Fibroblast of lung (primary cell): ENCODE measurements at regions not wholly inside any gene's neighbourhood (a gene's known extent, or its start where the extent isn't known, plus 50 kb on each side); places are given as distances from the start of the nearest gene placed in this dataset.
A peak's percentile ranks its signal among the peaks of the same experiment; 100 is the strongest.

Source experiments
- CTCF ChIP-seq, 2 donors: IDR thresholded peaks in 1 of 2; conservative IDR thresholded peaks in 1 of 2; 1 replicate in 1 of 2; 2 replicates in 1 of 2; pipeline ENCODE4 v1.5.1; 2011 to 2012; ENCODE audit warnings: low read length in 2 of 2, control low read depth in 1 of 2, inconsistent platforms in 1 of 2, low read depth in 1 of 2, mild to moderate bottlenecking in 1 of 2
- EZH2 ChIP-seq: IDR thresholded peaks from 2 replicates; pipeline ENCODE4 v1.5.1; 2012; ENCODE audit warnings: low read length, control low read depth, mild to moderate bottlenecking; ENCODE audit errors: missing control alignments

DNA sequence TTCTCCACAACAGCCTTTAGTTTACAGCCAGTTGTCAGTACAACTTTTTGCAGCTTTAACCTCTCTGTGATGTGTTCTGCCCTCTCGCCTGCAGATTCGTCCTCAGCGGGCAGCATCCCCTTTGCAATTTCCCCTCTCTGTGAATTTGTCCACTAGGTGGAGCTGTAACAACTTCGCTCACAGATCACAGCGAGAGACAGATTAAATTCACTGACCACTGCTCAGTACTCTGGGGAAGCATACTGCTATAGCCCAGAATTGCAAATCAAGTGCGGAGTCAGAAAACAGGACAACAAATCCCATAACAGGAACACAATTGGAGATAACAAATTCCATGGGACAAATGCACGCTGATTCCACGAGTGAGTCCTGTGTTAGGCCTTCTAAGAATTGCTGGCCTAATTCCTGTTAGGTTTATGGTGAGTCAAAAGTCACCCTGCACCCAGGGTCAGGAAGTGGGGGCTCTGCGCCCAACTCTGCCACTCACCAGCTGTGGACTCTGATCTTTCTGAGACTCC, 2124.9 kb downstream of the MAT2B start:
- TF ChIP-seq CTCF (conservative IDR thresholded peaks at IDR 0.05 in 1 of 2, IDR thresholded peaks at IDR 0.05 in 1 of 2; ENCODE audit: low read depth in 1 of 2, low read length in 2 of 2) (peak; percentile 64 to 84), EZH2 (no peak)
